Body of pancreas (tissue), 4 donors: ENCODE measurements at regions not wholly inside any gene's neighbourhood (a gene's known extent, or its start where the extent isn't known, plus 50 kb on each side); places are given as distances from the start of the nearest gene placed in this dataset.
"Not testable (repeated sequence)": the region's sequence is repeated elsewhere in the genome, so short reads cannot be mapped to it uniquely, and the experiment has no call there.

Source experiments
- CTCF ChIP-seq, 7 experiments: fragments of 450-650 bp in 4 of 7; fragments of 200-600 bp in 3 of 7; sonication (generic) in 3 of 7; IDR thresholded peaks; one replicate each; pipeline ENCODE4 v1.5.1; 2016 to 2019; ENCODE audit warnings: antibody characterized with exemption in 7 of 7
- POLR2A ChIP-seq, 3 donors: fragments of 450-650 bp; IDR thresholded peaks; one replicate each; pipeline ENCODE4 v1.6.1; 2016; ENCODE audit warnings: antibody characterized with exemption in 3 of 3, mild to moderate bottlenecking in 2 of 3

GRCh38 chr2:87500951-87501350 is 246.9 kb upstream of the PLGLB2 start:
- not testable (repeated sequence) for TF ChIP-seq CTCF, POLR2A (IDR thresholded peaks at IDR 0.05)
